DND-41 (cell line): ENCODE measurements at regions not wholly inside any gene's neighbourhood (a gene's known extent, or its start where the extent isn't known, plus 50 kb on each side); places are given as distances from the start of the nearest gene placed in this dataset.
"Not testable (repeated sequence)": the region's sequence is repeated elsewhere in the genome, so short reads cannot be mapped to it uniquely, and the experiment has no call there.

ENCODE experiments used
- CTCF ChIP-seq: IDR thresholded peaks from 2 replicates; pipeline ENCODE4 v1.5.1; 2012; ENCODE audit warnings: borderline replicate concordance, low read length, moderate library complexity, mild to moderate bottlenecking; ENCODE audit not compliant: poor library complexity, severe bottlenecking; ENCODE audit errors: extremely low read depth
- EZH2 ChIP-seq: IDR thresholded peaks from 3 replicates; pipeline ENCODE4 v1.6.1; 2012; ENCODE audit warnings: borderline replicate concordance, low read depth, mild to moderate bottlenecking, moderate library complexity, low read length, inconsistent platforms; ENCODE audit not compliant: severe bottlenecking

GRCh38 chr9:62677016-62677415 is 1487.2 kb downstream of the SPATA31A7 start:
- TF ChIP-seq CTCF, EZH2: not testable (repeated sequence)
